ENCODE measurements at regions not wholly inside any gene's neighbourhood (a gene's known extent, or its start where the extent isn't known, plus 50 kb on each side); places are given as distances from the start of the nearest gene placed in this dataset.

- no peak overlapping the region for H3K27ac Mint-ChIP-seq
- CTCF ChIA-PET, result no interaction called here
- DNase-seq (no peak), ATAC-seq (no peak)
- H3K4me1 Mint-ChIP-seq, result no peaks in the 10 kb centered on the region
- H3K36me3 Mint-ChIP-seq, result no peaks in the 10 kb centered on the region
- H3K9me3 Mint-ChIP-seq (ENCODE audit: low read depth), result peaks cover 7% of the 10 kb centered on the region
- H3K27me3 Mint-ChIP-seq, result no peaks in the 10 kb centered on the region
- H3K4me3 Mint-ChIP-seq, result no peak overlapping the region
Observed at GRCh38 chr11:25734591-25735211, 597.2 kb upstream of the ANO3 start.

DNA sequence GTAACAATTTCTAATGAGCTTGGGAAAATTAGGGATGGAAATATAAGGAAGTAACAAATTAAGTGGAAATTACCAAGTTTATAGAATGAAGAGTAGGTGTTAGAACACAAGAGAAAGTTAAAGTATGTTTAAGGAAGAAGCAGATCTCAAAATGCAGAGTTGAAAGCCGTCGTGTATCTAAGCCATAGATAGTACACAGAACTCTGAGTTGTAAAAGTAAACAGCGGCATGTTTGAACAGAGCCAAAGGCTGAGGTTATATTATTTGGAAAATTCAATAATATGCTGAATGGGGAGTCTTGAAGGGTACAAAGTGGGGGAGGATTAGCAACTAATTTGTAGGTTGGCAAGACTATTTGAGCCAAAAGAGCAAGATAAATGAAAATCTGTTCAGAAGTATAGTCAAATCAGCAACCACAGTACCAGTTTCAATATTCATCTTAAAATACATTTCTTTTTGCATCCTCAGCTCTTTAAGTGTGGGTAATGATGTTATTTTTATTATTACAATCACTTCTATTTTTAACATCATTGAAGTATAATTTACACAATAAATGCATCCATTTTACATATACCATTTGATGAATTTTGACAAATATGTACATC, 594.8 kb upstream of the ANO3 start:
- Mint-ChIP-seq H3K4me3 (no peak overlapping the region), H3K27ac (no peak overlapping the region), H3K4me1 (no peaks in the 10 kb centered on the region), H3K36me3 (no peaks in the 10 kb centered on the region), H3K27me3 (no peaks in the 10 kb centered on the region), H3K9me3 (ENCODE audit: low read depth) (peaks cover 4% of the 10 kb centered on the region)
- CTCF ChIA-PET, result no interaction called here
- no peak for ATAC-seq
- DNase-seq, result no peak

DNA sequence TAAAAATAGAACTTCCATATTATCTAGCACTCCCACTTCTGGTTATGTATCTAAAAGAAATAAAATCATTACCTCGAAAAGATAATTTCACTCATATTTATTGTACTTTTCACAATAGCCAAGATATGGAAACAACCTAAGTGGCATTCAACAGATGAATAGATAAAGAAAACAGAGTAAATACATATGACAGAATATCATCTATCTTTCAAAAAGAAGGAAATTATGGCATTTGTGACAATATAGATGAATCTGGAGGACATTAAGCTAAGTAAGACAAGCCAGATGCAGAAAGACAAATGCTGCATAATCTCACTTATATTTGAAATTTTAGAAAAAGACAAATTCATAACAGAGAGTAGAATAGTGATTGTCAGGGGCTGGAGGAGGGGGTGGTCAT, 590.0 kb upstream of the ANO3 start:
- ATAC-seq (no peak), DNase-seq (no peak)
- H3K36me3 Mint-ChIP-seq, result no peaks in the 10 kb centered on the region
- no peak overlapping the region for H3K27ac Mint-ChIP-seq
- H3K4me1 Mint-ChIP-seq, result no peaks in the 10 kb centered on the region
- no peaks in the 10 kb centered on the region for H3K27me3 Mint-ChIP-seq
- no peak overlapping the region for H3K4me3 Mint-ChIP-seq
- CTCF ChIA-PET, result no interaction called here
- H3K9me3 Mint-ChIP-seq (ENCODE audit: low read depth), result peaks cover 4% of the 10 kb centered on the region

GRCh38 chr11:25742800-25743199, 589.1 kb upstream of the ANO3 start:
- Mint-ChIP-seq H3K9me3 (ENCODE audit: low read depth) (peaks cover 4% of the 10 kb centered on the region), H3K4me3 (no peak overlapping the region), H3K27ac (no peak overlapping the region), H3K4me1 (no peaks in the 10 kb centered on the region), H3K36me3 (no peaks in the 10 kb centered on the region), H3K27me3 (no peaks in the 10 kb centered on the region)
- ATAC-seq (no peak), DNase-seq (no peak)
- CTCF ChIA-PET, result no interaction called here

DNA sequence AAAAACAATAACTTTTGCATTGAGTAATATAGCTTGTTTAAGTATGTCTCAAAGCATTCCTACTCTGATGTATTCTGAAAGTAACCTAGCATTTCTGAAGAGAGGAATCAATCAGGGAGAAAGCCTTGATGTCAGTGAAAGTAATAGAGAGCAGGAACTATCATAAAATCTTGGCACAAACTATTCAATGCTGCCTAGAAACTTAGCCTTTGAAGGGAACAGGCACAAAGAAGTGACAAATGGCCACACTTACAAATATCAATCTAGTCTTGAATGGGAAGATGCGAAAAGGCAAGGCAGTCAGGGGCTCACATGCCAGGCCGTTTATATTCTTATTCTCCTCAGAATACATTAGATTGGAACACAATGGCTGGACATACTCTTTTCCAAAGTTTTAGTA, 576.5 kb upstream of the ANO3 start:
- DNase-seq, result no peak
- Mint-ChIP-seq H3K27ac (no peak overlapping the region), H3K4me1 (no peaks in the 10 kb centered on the region), H3K9me3 (ENCODE audit: low read depth) (peaks cover 11% of the 10 kb centered on the region), H3K4me3 (no peak overlapping the region), H3K36me3 (no peaks in the 10 kb centered on the region), H3K27me3 (no peaks in the 10 kb centered on the region)
- no peak for ATAC-seq
- CTCF ChIA-PET, result no interaction called here

DNA sequence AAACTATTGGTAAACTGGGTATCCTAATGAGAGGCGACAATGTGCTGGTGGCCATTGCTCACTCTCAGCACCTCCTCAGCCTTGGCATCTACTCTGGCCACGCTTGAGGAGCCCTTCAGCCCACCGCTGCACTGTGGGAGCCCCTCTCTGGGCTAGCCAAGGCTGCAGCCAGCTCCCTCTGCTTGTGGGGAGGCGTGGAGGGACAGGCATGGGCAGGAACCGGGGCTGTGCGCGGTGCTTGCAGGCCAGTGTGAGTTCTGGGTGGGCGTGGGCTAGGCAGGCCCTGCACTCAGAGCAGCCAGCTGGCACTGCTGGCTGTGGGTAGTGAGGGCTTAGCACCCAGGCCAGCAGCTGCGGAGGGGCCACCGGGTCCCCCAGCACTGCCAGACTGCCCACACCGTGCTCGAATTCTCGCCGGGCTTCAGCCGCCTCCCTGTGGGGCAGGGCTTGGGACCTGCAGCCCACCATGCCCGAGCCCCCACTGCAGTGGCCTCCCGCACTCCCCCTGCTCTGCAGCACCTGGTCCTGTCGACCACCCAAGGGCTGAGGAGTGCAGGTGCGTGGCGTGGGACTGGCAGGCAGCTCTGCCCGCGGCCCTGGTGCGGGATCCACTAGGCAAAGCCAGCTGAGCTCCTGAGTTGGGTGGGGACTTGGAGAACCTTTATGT, 575.9 kb upstream of the ANO3 start:
- H3K36me3 Mint-ChIP-seq, result no peaks in the 10 kb centered on the region
- no peaks in the 10 kb centered on the region for H3K4me1 Mint-ChIP-seq
- no peaks in the 10 kb centered on the region for H3K27me3 Mint-ChIP-seq
- no peak overlapping the region for H3K27ac Mint-ChIP-seq
- CTCF ChIA-PET, result no interaction called here
- no peak overlapping the region for H3K4me3 Mint-ChIP-seq
- no peak for DNase-seq
- no peak for ATAC-seq
- H3K9me3 Mint-ChIP-seq (ENCODE audit: low read depth), result peaks cover 14% of the 10 kb centered on the region

GRCh38 chr11:25758145-25758661, 573.7 kb upstream of the ANO3 start:
- CTCF ChIA-PET, result no interaction called here
- no peak overlapping the region for H3K4me3 Mint-ChIP-seq
- H3K27ac Mint-ChIP-seq, result no peak overlapping the region
- no peaks in the 10 kb centered on the region for H3K36me3 Mint-ChIP-seq
- H3K9me3 Mint-ChIP-seq (ENCODE audit: low read depth), result peaks cover 14% of the 10 kb centered on the region
- no peaks in the 10 kb centered on the region for H3K4me1 Mint-ChIP-seq
- no peak for DNase-seq
- H3K27me3 Mint-ChIP-seq, result no peaks in the 10 kb centered on the region
- no peak for ATAC-seq

- Mint-ChIP-seq H3K36me3 (no peaks in the 10 kb centered on the region), H3K27me3 (no peaks in the 10 kb centered on the region), H3K27ac (no peak overlapping the region), H3K4me3 (no peak overlapping the region), H3K4me1 (no peaks in the 10 kb centered on the region), H3K9me3 (ENCODE audit: low read depth) (peaks cover 3% of the 10 kb centered on the region)
- ATAC-seq, result no peak
- CTCF ChIA-PET, result no interaction called here
- DNase-seq, result no peak
Observed at GRCh38 chr11:25766332-25767015, 565.5 kb upstream of the ANO3 start.

GRCh38 chr11:25769287-25769686, 562.6 kb upstream of the ANO3 start:
- no peak overlapping the region for H3K4me3 Mint-ChIP-seq
- DNase-seq (no peak), ATAC-seq (no peak)
- H3K27me3 Mint-ChIP-seq, result no peaks in the 10 kb centered on the region
- H3K4me1 Mint-ChIP-seq, result no peaks in the 10 kb centered on the region
- CTCF ChIA-PET, result no interaction called here
- no peaks in the 10 kb centered on the region for H3K36me3 Mint-ChIP-seq
- H3K27ac Mint-ChIP-seq, result no peak overlapping the region
- H3K9me3 Mint-ChIP-seq (ENCODE audit: low read depth), result peaks cover 5% of the 10 kb centered on the region

GRCh38 chr11:25771605-25772004, 560.3 kb upstream of the ANO3 start:
- DNase-seq (no peak), ATAC-seq (no peak)
- no peak overlapping the region for H3K27ac Mint-ChIP-seq
- CTCF ChIA-PET, result no interaction called here
- H3K36me3 Mint-ChIP-seq, result no peaks in the 10 kb centered on the region
- no peak overlapping the region for H3K4me3 Mint-ChIP-seq
- H3K4me1 Mint-ChIP-seq, result no peaks in the 10 kb centered on the region
- no peaks in the 10 kb centered on the region for H3K27me3 Mint-ChIP-seq
- peaks cover 5% of the 10 kb centered on the region for H3K9me3 Mint-ChIP-seq (ENCODE audit: low read depth)

DNA sequence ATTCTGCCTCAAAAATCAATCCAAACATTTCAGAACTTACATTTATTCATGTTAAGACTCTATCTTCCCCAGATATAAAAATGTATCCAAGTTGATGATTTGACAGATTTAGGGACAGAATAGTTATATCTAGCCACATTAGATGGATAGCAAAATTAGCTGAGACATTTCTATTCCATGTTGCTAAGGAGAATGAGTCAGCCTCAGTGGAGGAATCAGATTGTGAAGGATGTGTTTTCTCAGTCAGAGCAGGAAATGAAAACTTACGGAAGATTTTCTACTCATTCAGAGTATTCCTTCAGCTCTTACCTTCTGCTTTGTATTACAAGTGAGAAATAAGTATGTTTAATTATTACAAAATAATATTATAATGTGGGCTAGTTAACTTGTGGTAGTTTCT, 556.3 kb upstream of the ANO3 start:
- Mint-ChIP-seq H3K4me3 (no peak overlapping the region), H3K27me3 (no peaks in the 10 kb centered on the region), H3K4me1 (no peaks in the 10 kb centered on the region), H3K9me3 (ENCODE audit: low read depth) (peaks cover 2% of the 10 kb centered on the region), H3K27ac (no peak overlapping the region), H3K36me3 (no peaks in the 10 kb centered on the region)
- CTCF ChIA-PET, result no interaction called here
- ATAC-seq (no peak), DNase-seq (no peak)

DNA sequence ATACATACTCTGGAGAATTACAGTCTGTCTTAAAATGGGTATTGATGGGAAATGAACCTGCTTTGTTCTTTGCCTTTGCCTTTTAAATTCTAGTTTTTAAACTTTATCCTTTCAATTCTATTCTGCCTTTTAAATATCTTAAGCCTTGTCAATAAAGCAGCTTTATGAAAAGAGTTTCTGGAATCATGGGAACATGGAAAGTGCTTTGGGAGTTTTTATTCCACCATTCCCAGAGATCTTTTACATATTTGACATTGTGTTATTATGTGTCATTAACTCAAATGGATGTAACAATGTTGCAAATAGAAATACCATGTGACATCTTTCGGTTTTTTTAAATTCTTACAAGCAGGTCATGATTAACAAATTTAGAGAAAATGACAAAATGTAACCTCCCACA, 555.7 kb upstream of the ANO3 start:
- Mint-ChIP-seq H3K27me3 (no peaks in the 10 kb centered on the region), H3K27ac (no peak overlapping the region)
- ATAC-seq, result no peak

GRCh38 chr11:25777343-25777742, 554.6 kb upstream of the ANO3 start:
- H3K4me1 Mint-ChIP-seq, result no peaks in the 10 kb centered on the region
- H3K9me3 Mint-ChIP-seq (ENCODE audit: low read depth), result peaks cover 6% of the 10 kb centered on the region
- H3K4me3 Mint-ChIP-seq, result no peak overlapping the region
- no peaks in the 10 kb centered on the region for H3K27me3 Mint-ChIP-seq
- no peak overlapping the region for H3K27ac Mint-ChIP-seq
- DNase-seq (no peak), ATAC-seq (no peak)
- no peaks in the 10 kb centered on the region for H3K36me3 Mint-ChIP-seq
- CTCF ChIA-PET, result no interaction called here

More for the DNA sequence above, 555.7 kb upstream of the ANO3 start:
- no peak overlapping the region for H3K4me3 Mint-ChIP-seq
- DNase-seq, result no peak
- no peaks in the 10 kb centered on the region for H3K36me3 Mint-ChIP-seq
- H3K9me3 Mint-ChIP-seq (ENCODE audit: low read depth), result peaks cover 2% of the 10 kb centered on the region
- CTCF ChIA-PET, result no interaction called here
- no peaks in the 10 kb centered on the region for H3K4me1 Mint-ChIP-seq

- no peaks in the 10 kb centered on the region for H3K27me3 Mint-ChIP-seq
- H3K27ac Mint-ChIP-seq, result no peak overlapping the region
- no peak for ATAC-seq
- no peak overlapping the region for H3K4me3 Mint-ChIP-seq
- CTCF ChIA-PET, result no interaction called here
- DNase-seq, result no peak
- no peaks in the 10 kb centered on the region for H3K36me3 Mint-ChIP-seq
- H3K9me3 Mint-ChIP-seq (ENCODE audit: low read depth), result peaks cover 7% of the 10 kb centered on the region
- H3K4me1 Mint-ChIP-seq, result no peaks in the 10 kb centered on the region
Observed at GRCh38 chr11:25779033-25779432, 552.9 kb upstream of the ANO3 start.
